SIG-M5 treated with dmso at 0.1 percent for 504 hours (cell line): ENCODE measurements at regions not wholly inside any gene's neighbourhood (a gene's known extent, or its start where the extent isn't known, plus 50 kb on each side); places are given as distances from the start of the nearest gene placed in this dataset.
"Not testable (repeated sequence)": the region's sequence is repeated elsewhere in the genome, so short reads cannot be mapped to it uniquely, and the experiment has no call there.

Source experiments
- DNase-seq: peaks from one replicate; lab custom pipeline; 2025; ENCODE audit not compliant: unreplicated experiment; lab: John Stamatoyannopoulos, UW

DNA sequence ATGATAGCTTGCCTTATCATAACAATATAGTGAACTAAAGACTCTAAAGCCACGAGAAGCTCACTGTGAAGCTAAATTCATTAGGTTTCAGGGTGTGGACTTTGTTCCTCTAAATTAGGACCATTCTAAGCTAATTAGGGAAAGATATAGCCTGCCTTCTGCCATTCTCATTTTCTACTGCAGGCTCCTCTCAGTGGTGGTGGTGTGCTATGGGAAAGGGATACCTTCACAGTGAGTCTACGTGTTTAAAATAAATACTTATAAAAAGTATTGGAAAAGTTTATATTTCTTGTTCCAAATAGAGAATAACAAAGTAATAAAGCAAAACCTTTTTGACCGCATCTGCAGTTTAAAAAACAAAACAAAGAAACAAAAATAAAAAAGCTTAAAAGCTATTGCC lies 327.7 kb downstream of the PAPSS1 start:
- no peak for DNase-seq

DNA sequence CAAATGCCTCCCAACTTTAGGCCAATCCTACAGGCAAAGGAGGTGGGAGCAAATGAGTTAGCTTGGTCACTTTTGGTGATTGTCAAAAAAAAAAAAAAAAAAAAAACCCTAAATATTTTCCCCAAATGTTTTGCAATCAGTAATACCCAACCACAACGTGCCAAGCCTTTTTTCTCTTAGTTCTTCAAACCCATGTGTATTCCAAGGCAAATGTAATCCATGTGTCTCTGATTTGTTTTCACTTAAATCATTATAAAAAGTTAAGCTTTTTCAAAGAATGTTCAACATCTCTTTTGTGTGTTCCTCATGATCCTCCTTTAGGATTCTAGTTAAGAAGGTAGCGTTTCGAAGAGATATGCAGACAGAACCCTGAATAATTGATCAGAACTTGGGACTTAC lies 328.4 kb downstream of the PAPSS1 start:
- no peak for DNase-seq

DNA sequence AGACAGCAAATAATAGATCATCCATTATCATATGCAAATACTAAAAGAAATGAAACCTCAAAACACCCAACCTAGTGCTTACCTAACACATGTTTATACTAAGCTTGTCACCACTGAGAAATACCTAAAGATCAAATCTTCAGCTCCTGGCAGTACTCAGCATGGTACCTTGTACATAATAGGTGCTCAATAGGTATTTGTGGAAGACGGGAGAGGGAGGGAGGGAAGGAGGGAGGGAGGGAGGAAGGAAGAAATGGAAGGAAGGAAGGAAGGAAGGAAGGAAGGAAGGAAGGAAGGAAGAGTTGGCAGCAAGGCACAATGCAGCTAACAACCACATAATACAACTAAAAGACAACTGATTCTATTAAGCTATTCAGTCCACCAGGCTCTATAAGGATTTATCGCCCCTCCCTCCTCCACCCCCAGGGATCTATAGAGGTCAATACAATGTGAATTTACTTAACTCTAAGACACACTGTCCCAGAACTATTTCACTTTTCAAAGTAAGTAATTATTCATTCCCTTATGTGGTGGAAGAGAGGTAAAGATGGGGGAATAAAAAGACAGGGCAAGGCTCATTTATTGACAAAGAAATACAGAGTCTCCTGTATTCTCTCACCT lies 328.9 kb downstream of the PAPSS1 start:
- no peak for DNase-seq

DNA sequence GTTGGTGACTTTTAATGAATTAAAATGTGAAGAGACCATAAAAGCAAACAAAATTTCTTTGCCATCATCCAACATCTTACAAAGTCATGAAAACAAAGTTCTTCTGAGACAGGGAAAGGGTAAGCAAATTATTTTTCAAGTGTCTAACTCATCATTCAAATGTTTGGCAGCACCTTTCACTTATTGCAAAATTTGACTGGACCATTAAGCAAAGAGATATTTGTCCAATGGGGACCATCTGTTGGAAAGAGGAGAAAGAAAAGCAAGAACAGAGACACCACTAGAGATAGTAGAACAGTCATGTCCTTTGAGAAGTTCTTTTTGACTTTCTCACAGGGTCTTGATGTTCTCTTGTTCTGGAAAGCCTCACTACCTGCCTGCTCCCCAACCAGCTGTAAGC lies 330.1 kb downstream of the PAPSS1 start:
- no peak for DNase-seq

DNA sequence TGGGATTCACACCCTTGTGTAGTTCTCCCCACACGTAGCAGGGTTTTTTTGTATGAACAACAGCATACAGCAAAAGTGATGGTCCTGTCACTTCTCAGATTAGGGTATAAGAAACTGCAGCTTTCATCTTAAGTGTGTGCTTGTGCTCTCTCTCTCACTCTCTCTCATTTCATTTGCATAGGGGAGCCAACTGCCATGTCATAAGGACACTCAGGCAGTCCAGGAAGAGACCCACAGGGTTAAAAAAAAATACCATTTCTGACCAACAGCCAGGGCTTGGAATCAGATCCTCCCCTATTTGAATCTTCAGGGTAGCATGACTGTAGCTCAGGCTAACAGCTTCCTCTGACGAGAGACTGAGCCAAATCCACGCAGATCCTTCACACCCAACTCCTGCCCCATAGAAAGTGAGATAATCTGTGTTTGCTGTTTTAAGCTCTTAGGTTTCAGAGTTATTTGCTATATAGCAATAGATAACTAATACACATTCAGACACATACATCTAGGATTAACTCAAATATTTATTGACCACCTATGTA lies 331.2 kb downstream of the PAPSS1 start:
- DNase-seq: no peak

DNA sequence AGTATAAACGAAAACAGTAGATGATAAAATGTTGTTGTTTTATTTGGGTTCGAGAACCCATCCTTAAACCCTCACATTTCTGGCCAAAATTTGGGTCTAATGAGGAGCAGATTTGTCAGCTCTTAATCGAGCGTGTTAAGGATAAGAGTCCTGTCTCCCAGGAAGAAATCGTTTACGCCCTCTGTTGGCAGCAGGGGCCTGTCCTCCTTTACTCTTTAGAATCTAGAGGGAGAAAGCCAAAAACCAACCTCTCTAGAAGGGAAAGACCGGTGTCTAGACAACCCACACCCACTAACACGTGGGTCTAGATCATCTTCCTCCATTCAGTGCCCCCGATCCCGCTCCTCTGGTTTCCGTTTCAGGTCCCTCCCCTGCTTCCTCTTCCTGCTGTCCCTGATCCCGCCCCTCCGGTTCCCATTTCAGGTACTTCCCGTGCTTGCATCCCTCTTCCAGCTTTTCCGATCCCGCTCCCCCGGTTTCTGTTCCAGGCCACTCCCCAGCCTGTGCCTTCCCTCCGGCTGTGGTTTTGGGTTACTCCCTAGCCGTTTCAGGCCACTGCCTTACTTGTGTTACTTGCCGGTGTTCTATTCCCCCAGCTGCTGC lies 339.1 kb downstream of the PAPSS1 start:
- DNase-seq: no peak

DNA sequence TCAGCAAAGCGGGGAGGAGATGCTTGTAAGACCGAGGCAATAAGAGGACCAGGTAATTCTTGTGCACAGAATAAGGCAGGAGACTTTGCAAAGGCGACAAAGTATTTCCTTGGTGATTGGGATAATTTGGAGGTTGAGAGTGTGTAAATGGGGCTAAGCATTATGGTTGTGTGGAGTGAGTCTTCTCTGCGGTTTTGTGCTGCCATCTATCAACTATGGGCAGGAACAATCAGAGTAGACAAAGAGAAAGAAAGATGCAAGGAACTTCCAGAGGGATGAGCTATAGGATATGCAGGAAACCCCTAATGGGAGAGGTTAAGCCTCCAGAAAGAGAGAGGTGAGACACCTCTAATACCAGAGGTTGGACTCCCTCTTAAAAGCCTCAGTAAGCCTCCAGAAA lies 339.8 kb downstream of the PAPSS1 start:
- DNase-seq: no peak

DNA sequence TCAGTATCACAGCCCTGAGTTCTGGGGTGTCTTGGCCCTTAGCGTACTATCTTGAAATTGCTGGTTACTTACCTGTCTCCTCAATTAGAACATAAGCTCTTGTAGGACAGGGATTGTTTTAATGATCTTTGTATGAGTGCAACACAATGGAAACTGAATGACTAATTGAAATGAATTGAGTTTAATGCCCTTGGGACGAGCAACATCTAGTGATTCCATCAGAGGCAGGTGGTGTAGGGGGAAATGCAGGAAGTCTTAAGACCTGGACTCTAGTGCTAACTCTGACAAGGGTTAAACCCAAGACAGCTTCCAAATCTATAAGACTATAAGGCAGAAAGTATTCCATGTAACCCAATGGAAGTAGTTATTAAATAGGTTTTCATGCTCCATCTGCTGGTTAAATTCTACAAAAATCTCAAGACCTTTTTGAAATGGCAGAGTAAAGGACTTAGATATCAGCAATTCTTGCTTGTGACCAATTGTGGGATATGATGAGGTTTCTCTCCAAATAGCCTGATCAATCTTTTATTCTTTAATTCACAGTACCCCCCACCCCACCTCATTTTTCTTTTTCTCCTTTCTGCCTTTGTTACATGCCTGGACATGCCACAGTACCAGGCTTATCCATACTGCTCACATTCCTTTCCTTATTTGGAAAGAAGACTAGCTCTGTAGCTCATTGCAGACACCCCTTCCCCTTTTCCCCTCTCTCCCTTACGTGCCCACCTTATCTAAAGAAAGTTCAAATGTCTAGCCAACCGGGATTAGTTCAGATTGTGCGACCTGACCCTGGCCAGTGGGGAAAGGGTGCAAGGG lies 340.8 kb downstream of the PAPSS1 start:
- no peak for DNase-seq

DNA sequence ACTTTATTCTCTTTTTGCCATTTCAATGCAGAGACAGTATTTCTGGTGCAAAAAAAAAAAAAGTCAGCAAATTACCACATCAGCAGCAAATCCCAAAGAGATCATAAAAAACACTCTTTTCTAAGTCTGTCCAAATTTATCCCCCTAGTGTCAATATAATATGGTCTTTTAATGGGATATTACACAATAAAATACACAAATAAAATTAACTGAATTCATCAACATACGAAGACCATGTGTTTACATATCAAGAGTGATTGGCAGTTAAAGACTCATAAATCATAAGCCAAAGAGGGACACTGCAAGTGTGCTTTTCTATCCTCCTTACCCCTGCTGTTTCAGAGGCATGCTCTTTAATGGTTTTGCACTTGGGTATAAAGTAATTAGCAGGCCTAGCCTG lies 340.2 kb upstream of the DKK2 start:
- no peak for DNase-seq

DNA sequence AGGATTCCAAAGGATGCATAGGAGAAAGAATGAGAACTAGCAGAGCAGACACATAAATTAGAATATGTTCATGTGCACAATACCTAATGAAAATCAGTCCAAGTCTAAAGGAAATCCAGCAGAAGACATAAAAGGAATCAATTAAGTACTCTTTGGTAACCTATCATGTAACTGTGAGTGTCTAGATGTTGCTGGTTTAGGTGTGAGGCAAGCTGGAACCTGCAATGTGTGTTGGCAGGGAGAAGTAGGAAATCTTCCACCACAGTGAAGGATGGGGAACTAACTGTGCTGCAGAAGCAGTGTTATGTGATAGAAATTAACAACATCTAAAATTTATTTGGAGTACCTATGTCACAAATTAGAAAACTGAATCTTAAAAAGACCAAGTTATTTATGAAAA lies 330.8 kb upstream of the DKK2 start:
- DNase-seq: no peak

DNA sequence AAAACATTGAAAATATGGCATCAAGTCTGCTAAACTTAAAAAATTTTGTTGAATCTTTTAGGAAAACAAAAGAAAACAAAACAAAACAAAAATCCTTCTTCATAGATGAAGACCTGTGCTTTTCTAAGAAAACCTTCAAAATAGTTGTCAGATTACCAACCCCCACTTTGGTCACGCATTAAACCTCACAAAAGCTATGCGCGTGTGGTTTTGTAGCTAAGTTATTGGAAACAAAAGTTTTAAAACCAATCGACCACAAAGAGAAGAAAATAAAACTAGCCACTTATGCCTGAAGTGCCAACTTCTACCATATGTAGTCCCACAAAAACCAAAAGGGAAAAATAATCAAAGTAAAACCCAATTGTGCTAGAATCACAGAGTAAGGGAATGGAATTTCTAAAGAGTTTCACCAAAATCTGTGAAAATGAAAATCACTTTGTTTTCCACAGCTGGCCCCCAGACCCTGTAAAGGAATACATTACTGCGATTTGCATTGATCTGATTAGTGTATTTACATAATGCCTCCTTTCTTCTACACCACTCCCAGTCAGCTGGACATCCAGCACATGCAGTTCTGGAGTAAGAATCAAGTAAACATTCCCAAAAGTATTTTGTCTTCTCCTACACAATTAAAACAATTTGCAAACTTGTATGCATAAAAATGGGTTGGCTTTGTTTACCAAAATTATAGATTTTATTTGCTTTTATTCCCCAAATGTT lies 330.1 kb upstream of the DKK2 start:
- DNase-seq: no peak

DNA sequence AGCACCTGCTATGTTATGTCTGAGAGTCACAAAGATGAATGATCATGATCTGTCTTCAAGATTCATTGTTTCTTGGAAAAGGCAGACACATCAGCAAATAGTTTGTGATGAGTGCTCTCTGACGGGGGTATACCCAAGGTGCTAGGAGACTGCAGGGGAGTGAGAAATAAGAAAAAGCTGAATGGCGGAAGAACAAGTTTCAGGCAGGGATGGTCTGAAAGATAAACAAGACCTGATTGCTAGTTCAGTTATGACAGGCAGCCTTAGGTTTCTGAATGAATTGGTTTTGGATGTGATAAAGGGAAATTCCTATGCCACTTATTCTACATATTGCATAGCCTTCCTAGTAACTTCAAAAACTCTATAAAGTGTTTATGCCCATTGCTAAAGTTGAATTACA lies 327.0 kb upstream of the DKK2 start:
- no peak for DNase-seq

DNA sequence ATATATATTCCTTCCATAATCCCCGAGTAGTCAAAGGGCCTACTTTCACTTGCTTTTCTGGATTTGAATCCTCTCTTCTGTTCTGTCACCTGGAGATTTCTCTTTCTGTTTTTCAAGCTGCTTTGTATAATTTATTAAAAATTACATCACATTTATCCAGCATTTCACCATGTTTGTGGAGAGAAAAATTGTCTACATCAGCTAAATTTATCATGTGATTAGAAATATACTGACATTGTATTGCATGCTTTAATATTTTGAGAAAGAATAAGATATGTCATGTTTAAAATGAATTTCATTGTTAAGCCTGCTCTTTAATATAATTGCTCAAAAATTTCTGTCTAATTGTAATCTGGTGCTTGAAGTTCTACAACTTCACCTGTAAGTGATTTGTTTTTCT lies 323.1 kb upstream of the DKK2 start:
- no peak for DNase-seq

DNA sequence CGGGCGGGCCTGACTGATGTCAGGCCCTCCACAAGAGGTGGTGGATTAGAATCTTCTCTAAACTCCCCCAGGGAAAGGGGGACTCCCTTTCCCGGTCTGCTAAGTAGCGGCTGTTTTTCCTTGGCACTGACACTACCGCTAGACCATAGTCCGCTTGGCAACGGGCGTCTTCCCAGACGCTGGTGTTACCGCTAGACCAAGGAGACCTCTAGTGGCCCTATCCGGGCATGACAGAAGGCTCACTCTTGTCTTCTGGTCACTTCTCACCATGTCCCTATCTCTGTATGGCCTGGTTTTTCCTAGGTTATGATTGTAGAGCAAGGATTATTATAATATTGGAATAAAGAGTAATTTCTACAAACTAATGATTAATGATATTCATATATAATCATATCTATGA lies 318.2 kb upstream of the DKK2 start:
- not testable (repeated sequence) for DNase-seq

DNA sequence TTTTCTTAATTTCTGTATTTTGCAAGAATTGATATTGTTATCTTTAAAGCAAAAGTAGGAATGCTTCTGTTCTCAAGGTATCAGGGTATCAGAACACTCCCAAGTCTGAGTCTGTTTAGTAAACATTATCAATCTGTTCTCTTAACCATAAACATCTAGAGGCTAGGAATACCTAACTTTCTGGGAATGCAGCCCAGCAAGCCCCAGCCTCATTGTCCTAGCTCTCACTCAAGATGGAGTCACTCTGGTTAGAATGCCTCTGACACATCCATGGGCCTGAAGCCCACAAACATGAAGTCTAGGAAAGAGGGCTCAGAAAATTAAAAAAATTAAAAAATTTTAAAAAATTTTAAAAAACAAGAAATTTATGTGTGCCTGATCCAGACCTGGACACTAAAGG lies 315.1 kb upstream of the DKK2 start:
- DNase-seq: no peak

DNA sequence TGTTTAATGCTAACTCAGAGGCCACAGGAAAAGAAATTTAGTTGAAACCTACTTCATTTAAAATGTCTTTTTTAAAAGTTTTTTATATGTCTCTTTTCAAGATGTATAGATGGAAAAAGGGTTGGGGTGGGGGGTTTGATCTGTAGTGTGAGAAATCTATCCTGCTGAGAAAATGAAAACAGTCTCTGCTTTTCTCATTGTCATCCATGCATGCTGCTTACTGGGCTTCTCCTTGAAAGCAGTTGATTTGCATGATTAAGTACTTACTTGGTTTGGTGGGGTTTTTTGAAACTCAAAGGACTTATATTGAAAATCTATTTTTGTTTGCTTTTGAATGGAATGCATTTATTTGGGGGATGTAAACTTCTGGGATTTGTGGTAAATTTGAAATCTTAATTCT lies 313.6 kb upstream of the DKK2 start:
- no peak for DNase-seq

DNA sequence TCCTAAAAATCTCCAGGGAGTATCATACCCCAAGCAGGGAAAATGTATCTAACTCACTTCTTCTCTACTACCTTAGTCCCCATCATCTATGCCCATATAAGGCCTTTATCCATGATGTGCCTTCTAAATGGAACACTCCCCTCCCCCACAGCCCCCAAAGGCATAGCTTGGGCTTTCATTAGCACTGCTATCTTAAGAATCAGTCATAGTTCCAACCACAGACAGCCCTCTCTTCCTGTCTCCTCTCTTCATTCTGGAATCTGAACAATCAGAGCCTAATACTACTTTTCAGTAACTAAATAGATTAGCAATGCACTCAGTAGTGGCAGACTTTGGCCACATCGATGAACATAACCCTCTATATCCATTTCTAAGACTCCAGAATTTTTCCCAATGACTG lies 313.2 kb upstream of the DKK2 start:
- no peak for DNase-seq

DNA sequence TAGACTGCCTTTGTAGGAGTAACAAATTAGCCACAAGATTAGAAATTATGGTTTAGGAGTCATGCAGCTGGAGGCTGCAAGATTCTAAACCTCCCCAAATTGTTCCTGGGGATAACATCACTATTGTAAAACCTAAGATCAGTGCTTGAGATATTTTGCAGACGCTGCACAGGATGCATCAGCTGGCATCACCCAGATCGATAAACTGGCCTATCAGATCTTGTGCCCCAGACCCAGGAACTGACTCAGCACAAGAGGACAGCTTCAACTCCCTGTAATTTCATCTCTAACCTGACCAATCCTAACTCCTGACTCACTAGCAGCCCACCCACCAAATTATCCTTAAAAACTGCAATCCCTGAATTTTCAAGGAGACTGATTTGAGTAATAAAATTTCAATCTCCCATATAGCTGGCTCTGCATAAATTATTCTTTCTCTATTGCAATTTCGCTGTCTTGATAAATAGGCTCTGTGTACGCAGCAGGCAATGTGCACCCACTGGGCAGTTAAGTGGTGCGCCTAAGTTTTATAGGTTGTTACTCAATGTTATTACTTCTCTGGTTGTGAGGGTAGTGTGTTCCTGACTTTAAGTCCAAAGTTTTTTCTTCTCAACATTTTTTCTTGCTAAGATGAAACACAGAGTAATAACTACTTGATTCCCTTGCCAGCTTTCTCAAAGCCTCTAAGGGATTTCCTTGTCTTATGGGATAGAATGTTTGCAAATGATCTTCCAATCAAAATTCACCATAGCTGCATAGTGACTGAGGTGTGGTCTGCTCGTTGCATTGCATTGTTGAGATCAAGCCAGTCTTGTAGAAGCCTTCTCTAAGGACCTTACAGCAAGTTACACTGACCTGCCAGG lies 312.3 kb upstream of the DKK2 start:
- DNase-seq: no peak

DNA sequence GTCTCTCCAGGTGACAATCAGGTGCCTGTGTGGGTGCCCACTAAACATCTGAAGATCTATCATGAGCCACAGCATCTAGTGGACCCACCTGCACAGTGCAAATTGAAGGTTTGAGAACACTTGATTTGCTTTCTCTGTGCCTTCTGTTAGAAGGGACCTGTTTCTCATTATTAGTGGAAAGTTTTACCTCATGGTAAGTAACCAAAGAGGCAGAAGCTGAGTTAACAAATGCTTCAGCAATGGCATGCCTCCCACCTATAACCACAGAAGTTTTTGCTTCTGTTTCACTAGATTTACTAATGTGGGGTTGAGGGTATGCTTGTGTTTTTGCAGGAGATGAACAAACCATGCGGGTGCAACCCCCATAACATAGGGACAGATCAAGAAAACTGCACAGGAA lies 297.4 kb upstream of the DKK2 start:
- no peak for DNase-seq

DNA sequence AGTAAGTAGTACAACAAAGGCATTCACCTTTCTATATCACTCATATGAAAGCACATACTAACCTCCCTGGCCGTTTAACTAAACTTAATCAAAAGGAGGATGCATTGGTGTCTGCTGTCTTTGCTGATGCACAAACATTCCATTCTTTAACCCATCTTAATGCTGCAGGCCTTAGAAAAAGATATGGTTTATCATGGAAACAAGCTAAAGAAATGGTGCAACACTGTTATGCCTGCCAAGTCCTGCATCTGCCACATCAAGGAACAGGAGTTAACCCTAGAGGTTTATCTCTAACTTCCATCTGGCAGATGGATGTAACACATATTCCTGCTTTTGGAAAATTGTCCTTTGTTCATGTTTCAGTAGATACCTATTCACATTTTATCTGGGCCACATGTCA lies 296.5 kb upstream of the DKK2 start:
- DNase-seq: not testable (repeated sequence)

DNA sequence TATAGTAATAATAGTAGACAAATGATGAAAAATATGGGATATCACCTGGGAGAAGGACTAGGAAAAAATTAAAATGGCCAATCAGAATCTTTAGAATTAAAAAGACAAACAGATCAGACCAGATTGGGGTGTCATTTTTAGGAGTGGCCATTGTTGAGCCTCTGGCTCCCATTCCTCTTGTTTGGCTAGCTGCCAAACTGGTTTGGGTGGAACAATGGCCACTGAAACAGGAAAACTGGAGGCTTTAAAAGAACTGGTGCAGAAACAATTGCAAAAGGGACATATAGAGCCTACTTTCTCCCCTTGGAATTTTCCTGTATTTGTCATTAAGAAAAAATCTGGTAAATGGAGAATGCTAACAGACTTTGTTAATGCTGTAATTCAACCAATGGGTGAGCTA lies 294.8 kb upstream of the DKK2 start:
- DNase-seq: no peak
